Left ventricle myocardium superior (tissue), 1 donor: ENCODE measurements at regions not wholly inside any gene's neighbourhood (a gene's known extent, or its start where the extent isn't known, plus 50 kb on each side); places are given as distances from the start of the nearest gene placed in this dataset.
"Not testable (repeated sequence)": the region's sequence is repeated elsewhere in the genome, so short reads cannot be mapped to it uniquely, and the experiment has no call there.

Experiments used
- ATAC-seq: fragments of 200-7000 bp; cut with Tn5 transposase; one replicate; pipeline ENCODE4 v1.9.1; 2020; ENCODE audit warnings: mild to moderate bottlenecking, moderate library complexity
- DNase-seq: peaks from one replicate; pipeline ENCODE4 v3.0.0-alpha.2; 2020
- intact Hi-C: fragments of 100-400 bp; cut with micrococcal nuclease; formaldehyde crosslinking; loops from one replicate; pipeline ENCODE4 v1.11.0; 2022
- donor health status: DM: no; HTN: yes; CAD: no; lungs with severe emphysema.

DNA sequence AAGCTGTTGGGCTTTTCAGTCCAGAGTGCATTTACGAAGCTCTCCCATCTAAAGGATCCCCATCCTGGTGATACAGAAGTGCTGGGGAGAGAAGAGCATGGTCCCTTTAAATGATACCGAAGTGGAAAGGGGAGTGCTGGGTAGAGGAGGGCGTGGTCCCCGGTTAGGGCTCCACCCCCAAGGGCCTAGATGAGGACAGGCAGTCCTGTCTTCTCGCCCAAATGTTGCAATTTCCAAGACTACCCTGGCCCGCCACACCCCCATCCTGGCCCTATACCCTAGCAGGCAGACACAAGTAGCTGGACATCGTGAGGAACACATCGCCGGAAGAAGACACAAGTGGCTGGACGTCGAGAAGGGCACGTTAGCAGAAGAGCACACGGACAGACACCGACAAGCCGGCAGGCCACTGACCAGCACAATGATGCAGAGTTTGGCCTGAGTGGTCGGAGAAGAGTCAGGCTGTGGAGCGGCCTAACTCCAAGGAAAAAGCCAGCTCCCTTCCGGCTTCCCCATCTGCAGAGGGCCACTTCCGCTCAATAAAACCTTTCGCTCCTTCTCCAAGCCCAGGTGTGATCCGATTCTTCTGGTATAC, 439.5 kb upstream of the NRP1 start:
- no peak for DNase-seq
- no peak for ATAC-seq
- intact Hi-C loops = no loop called here

GRCh38 chr10:33773253-33773573, 438.7 kb upstream of the NRP1 start:
- DNase-seq = no peak
- intact Hi-C loops = no loop called here
- no peak for ATAC-seq

- no peak for DNase-seq
- intact Hi-C loops = no loop called here
Measured at GRCh38 chr10:33772370-33773252, 438.1 kb upstream of the NRP1 start.

GRCh38 chr10:33771856-33772255, 437.4 kb upstream of the NRP1 start:
- DNase-seq, ATAC-seq, intact Hi-C loops: not testable (repeated sequence)

More at GRCh38 chr10:33772370-33773252, 438.1 kb upstream of the NRP1 start:
- peak; percentile 83 for ATAC-seq

DNA sequence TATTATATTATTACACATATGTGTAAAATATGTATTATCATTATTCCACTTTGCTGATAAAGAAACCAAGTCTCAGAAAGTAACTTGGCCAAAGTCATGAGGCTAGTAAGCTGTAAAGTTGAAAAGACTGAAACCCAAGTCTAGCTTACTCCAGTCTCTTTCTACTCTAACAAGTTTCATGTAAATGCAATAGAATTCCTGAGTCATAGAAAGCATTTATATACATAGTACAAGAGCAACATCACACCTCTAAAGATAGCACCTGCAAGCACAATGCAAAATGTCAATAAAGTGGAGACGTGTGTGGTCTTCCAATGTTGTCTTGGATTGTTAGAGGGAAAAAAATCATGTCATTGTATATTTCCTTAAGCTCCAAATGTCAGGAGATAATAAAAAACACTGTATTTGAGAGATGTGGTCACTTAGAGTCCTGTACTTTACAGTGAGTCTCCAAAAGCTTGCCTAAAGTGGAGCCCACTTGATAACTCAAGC, 430.3 kb upstream of the NRP1 start:
- ATAC-seq (no peak), DNase-seq (no peak)
- intact Hi-C loops = no loop called here

GRCh38 chr10:33760056-33760943, 425.8 kb upstream of the NRP1 start:
- ATAC-seq = no peak

GRCh38 chr10:33759191-33759590, 424.7 kb upstream of the NRP1 start:
- DNase-seq = no peak
- no peak for ATAC-seq
- intact Hi-C loops = no loop called here

More at GRCh38 chr10:33760056-33760943, 425.8 kb upstream of the NRP1 start:
- no peak for DNase-seq
- intact Hi-C loops = no loop called here

DNA sequence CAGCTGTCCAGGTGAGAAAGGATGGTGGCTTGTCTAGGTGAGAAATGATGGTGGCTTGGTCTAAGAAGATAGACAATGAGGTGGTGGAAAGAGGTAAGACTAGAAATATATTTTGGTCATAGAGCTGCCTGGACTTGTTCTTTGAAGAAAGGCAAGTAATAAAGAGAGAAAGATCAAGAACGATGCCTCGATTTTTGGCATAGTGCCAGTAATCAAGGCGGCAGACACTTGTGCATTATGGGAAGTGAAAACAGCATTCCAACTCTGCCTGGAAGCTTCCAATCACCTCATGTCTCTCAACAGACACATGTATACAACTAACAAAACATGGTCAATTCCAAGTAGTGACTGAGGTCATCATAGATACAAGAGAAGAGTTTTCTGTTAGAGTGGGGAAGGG, 423.8 kb upstream of the NRP1 start:
- ATAC-seq (no peak), DNase-seq (no peak)
- intact Hi-C loops = no loop called here

GRCh38 chr10:33754052-33754451, 419.6 kb upstream of the NRP1 start:
- DNase-seq (no peak), ATAC-seq (no peak)
- intact Hi-C loops = no loop called here

DNA sequence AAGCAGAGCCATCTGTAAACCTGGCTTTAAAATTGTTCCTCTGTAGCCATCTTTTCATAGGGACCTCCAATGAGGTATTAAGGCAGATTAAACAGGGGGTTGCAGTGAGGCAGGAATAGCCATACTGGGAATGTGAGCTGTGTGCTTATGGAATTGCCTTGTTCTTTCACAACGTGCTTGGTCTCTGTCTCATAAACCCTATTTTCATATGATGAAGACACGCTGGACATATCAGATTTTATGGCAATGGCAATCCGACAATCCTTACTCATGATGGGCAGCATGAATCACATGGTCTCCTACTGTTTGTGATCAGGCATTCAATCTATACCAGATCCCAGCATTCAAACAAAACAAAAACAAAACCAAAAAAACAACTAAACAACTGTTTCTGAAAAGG, 418.9 kb upstream of the NRP1 start:
- intact Hi-C loops = no loop called here
- ATAC-seq = no peak
- DNase-seq = no peak

DNA sequence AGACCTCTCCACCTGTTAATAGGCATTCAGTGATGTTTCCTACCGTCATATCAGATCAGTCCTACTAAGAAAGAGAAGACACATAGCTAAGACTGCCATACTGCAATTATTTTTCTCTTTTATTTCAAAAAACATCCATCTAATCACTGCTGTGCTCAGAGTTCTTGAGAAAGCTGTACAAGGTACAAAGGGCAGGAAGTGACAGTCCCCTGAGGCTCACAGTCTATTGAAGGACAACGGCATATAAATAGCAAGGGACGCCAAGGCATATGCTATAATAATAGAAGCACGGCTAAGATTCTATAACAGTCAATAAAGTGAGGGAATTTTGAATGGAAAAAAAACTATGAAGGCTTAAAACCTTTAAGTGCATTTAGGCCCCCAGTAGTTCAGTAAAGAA, 415.3 kb upstream of the NRP1 start:
- ATAC-seq = peak; percentile 93
- DNase-seq = no peak
- intact Hi-C loops = no loop called here

GRCh38 chr10:33749067-33749735, 414.7 kb upstream of the NRP1 start:
- intact Hi-C loops = no loop called here
- DNase-seq (no peak), ATAC-seq (peak; percentile 22)

GRCh38 chr10:33746836-33747268, 412.4 kb upstream of the NRP1 start:
- no peak for ATAC-seq
- intact Hi-C loops = no loop called here
- DNase-seq = no peak

- ATAC-seq (no peak), DNase-seq (no peak)
- intact Hi-C loops = no loop called here
Measured at GRCh38 chr10:33746186-33746585, 411.7 kb upstream of the NRP1 start.

- intact Hi-C loops = no loop called here
- ATAC-seq = no peak
- DNase-seq = no peak
Measured at GRCh38 chr10:33743429-33743857, 409.0 kb upstream of the NRP1 start.

DNA sequence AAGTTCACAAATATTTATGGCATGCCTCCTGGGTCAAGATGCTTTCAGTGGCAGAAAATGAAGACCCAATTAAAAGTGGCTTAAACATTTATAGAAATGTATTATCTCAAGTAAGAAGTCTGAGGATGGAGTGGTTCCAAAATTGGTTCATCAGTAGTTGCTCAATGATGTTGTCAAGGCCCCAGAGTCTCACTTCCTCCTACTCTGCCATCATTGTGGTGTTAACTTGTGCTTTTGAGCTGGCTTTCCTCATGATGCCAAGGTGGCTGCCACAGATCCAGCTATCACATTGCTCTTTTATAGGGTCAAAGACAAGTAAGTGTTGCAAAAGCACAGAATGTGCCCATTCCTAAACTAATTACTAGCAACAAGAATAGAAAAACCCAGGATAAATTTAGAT, 404.6 kb upstream of the NRP1 start:
- DNase-seq (no peak), ATAC-seq (no peak)
- intact Hi-C loops = no loop called here

GRCh38 chr10:33735464-33735923, 401.0 kb upstream of the NRP1 start:
- ATAC-seq (no peak), DNase-seq (no peak)
- intact Hi-C loops = no loop called here

GRCh38 chr10:33734393-33735155, 400.1 kb upstream of the NRP1 start:
- intact Hi-C loops = no loop called here
- no peak for DNase-seq
- ATAC-seq = no peak
